Gastroesophageal sphincter (tissue), 4 donors: ENCODE measurements at regions not wholly inside any gene's neighbourhood (a gene's known extent, or its start where the extent isn't known, plus 50 kb on each side); places are given as distances from the start of the nearest gene placed in this dataset.

Experiments used
- ATAC-seq: fragments of 150-250 bp; one replicate; pipeline ENCODE4 v1.9.1; 2016; ENCODE audit warnings: mild to moderate bottlenecking, moderate library complexity
- H3K27ac ChIP-seq, 4 donors: fragments of 200-600 bp; sonication (generic) in 3 of 4; 1 replicate in 3 of 4; 2 replicates in 1 of 4; pipeline ENCODE4 v1.5.1; 2016 to 2019
- H3K27me3 ChIP-seq: fragments of 200-600 bp; sonication (generic); one replicate; pipeline ENCODE4 v1.5.1; 2019
- H3K36me3 ChIP-seq, 2 donors: fragments of 200-600 bp; sonication (generic); one replicate each; pipeline ENCODE4 v1.5.1; 2019; ENCODE audit warnings: control low read depth in 1 of 2
- H3K4me1 ChIP-seq, 3 donors: fragments of 200-600 bp; sonication (generic); 1 replicate in 2 of 3; 2 replicates in 1 of 3; pipeline ENCODE4 v1.5.1; 2016 to 2019; ENCODE audit warnings: control low read depth in 2 of 3
- H3K4me3 ChIP-seq, 2 donors: fragments of 200-600 bp; sonication (generic); one replicate each; pipeline ENCODE4 v1.5.1; 2019; ENCODE audit warnings: mild to moderate bottlenecking in 1 of 2, moderate library complexity in 1 of 2
- H3K9me3 ChIP-seq, 3 donors: fragments of 200-600 bp; sonication (generic); one replicate each; pipeline ENCODE4 v1.5.1; 2017 to 2019; ENCODE audit warnings: control low read depth in 2 of 3
- EP300 ChIP-seq: sonication (generic); formaldehyde crosslinking; IDR thresholded peaks from one replicate; pipeline ENCODE4 v1.6.1; 2017; ENCODE audit warnings: antibody characterized with exemption, mild to moderate bottlenecking
- POLR2A ChIP-seq, 2 donors: fragments of 450-650 bp; IDR thresholded peaks; one replicate each; pipeline ENCODE4 v1.6.1; 2017; ENCODE audit warnings: antibody characterized with exemption in 2 of 2, mild to moderate bottlenecking in 2 of 2, moderate library complexity in 1 of 2
- POLR2AphosphoS5 ChIP-seq: sonication (generic); formaldehyde crosslinking; IDR thresholded peaks from one replicate; pipeline ENCODE4 v1.6.1; 2017; ENCODE audit warnings: antibody characterized with exemption
- WGBS, 2 donors: methylation state at CpG; one replicate each; pipeline ENCODE4 v1.1.5; 2018; ENCODE audit warnings: low coverage in 1 of 2; 5-methylcytosine and 5-hydroxymethylcytosine counted together
- TF ChIP-seq, protein P1 (sequence below), 4 experiments: fragments of 200-600 bp in 2 of 4; fragments of 450-650 bp in 2 of 4; sonication (generic) in 1 of 4; IDR thresholded peaks; one replicate each; pipeline ENCODE4 v1.5.1; 2017 to 2019; ENCODE audit warnings: antibody characterized with exemption in 4 of 4, mild to moderate bottlenecking in 2 of 4, moderate library complexity in 2 of 4

DNA sequence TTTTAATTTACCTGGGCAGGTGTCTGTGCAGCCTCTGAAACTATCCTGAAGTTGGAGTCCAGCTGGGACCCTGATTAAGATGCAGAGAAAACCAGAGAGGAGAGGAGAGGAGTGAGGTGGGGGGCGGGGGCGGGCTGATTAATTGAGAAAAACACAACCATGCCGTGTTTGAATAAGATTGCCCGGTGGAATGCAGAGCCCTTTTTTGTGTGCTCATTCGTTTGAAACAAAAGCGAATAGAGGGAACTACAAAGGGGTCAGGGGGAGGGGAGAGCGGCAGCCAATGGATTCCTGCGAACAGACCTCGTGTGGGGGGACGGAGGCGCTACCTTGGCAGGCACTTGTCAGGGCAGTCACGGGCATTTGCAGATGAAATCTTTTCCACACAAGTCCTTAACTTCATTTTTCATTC is 355.8 kb downstream of the SOX9 start:
- Histone ChIP-seq H3K4me1 (no peaks in the 10 kb centered on the region), H3K9me3 (peaks cover 0 to 26% (median 0%) of the 10 kb centered on the region in 3 donors), H3K4me3 (no peak overlapping the region), H3K36me3 (no peaks in the 10 kb centered on the region), H3K27me3 (peaks cover 58% of the 10 kb centered on the region), H3K27ac (no peak overlapping the region)
- ATAC-seq: no peak
- no peak for TF ChIP-seq EP300
- no peak for TF ChIP-seq POLR2AphosphoS5
- TF ChIP-seq, protein P1, sequence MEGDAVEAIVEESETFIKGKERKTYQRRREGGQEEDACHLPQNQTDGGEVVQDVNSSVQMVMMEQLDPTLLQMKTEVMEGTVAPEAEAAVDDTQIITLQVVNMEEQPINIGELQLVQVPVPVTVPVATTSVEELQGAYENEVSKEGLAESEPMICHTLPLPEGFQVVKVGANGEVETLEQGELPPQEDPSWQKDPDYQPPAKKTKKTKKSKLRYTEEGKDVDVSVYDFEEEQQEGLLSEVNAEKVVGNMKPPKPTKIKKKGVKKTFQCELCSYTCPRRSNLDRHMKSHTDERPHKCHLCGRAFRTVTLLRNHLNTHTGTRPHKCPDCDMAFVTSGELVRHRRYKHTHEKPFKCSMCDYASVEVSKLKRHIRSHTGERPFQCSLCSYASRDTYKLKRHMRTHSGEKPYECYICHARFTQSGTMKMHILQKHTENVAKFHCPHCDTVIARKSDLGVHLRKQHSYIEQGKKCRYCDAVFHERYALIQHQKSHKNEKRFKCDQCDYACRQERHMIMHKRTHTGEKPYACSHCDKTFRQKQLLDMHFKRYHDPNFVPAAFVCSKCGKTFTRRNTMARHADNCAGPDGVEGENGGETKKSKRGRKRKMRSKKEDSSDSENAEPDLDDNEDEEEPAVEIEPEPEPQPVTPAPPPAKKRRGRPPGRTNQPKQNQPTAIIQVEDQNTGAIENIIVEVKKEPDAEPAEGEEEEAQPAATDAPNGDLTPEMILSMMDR (IDR thresholded peaks at IDR 0.05): no peak
- no peak for TF ChIP-seq POLR2A (IDR thresholded peaks at IDR 0.05)
- WGBS, 2 donors: 20 to 34% methylated on average over 1 to 8 of the region's 12 CpGs

DNA sequence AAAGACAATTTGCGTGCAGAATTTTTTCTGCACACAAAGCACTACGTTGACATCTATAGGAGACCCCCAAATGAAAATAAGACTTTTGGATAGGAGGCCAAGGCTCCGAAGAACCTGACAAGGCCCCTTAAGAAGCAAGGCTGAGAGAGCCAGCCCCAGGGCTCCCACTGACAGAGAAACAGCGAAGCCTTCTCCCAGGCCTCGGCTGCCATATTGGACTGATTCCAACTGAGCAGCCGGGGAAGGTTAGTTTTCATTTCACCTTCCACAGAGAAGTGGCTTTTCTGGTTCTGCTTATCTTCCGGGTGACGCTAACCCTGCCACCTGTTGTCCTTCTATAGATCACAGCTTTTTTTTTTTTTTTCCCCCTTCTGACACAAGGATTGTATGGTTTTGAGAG is 356.7 kb downstream of the SOX9 start:
- Histone ChIP-seq H3K4me1 (no peaks in the 10 kb centered on the region), H3K36me3 (no peaks in the 10 kb centered on the region), H3K27ac (no peak overlapping the region), H3K27me3 (peaks cover 64% of the 10 kb centered on the region), H3K4me3 (no peak overlapping the region), H3K9me3 (peaks cover 0 to 26% (median 0%) of the 10 kb centered on the region in 3 donors)
- 60 to 66% methylated on average over 4 to 6 of the region's 8 CpGs for WGBS, 2 donors
- TF ChIP-seq, protein P1 (IDR thresholded peaks at IDR 0.05): no peak
- no peak for ATAC-seq

DNA sequence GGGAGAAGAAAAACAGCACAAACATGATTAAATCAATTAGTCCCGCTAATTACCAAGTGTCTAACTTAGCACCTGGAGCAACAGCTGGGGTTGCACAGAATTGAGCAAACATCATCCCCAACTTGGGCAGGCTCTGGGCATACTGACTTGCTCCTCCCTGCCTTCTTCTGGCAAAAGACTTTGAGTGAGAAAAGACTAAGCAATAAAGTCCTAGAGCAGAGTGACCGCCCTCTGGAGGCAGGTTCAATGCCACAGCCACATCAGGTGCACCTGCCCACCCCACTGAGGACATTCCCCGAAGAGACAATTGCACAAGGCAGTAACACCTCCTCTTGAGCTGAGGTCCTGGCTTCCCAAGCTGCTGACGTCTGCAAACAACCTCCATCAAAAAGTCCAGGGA is 358.3 kb downstream of the SOX9 start:
- no peak for ATAC-seq
- H3K4me3 ChIP-seq: no peak overlapping the region
- TF ChIP-seq, protein P1 (IDR thresholded peaks at IDR 0.05): no peak
- no peak for TF ChIP-seq POLR2A (IDR thresholded peaks at IDR 0.05)
- no peak for TF ChIP-seq POLR2AphosphoS5
- TF ChIP-seq EP300: no peak
- 67 to 73% methylated on average over 3 to 4 of the region's 4 CpGs for WGBS, 2 donors
- no peaks in the 10 kb centered on the region for H3K36me3 ChIP-seq
- peaks cover 0 to 22% (median 0%) of the 10 kb centered on the region in 3 donors for H3K9me3 ChIP-seq
- no peaks in the 10 kb centered on the region for H3K4me1 ChIP-seq
- H3K27ac ChIP-seq: no peak overlapping the region
- H3K27me3 ChIP-seq: peaks cover 66% of the 10 kb centered on the region

DNA sequence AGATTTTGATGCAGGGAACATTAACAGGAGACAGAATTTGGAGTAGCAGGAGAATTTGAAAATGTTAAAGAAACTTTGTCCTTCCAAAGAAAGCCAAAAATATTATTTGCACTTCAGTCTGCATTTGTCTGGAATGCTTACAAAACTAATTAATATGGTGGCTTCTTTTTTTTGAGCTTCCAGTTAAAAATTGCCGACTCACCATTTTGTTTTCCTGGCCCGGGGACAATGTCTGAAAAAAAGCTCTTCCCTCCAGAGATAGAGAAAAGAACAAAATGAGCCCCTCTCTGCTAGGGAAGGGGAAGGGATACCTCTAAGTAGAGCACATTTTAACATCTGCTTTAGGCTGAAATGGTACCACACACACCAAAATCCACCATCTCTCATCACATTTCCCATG is 360.8 kb downstream of the SOX9 start:
- Histone ChIP-seq H3K4me1 (no peaks in the 10 kb centered on the region), H3K27ac (no peak overlapping the region), H3K36me3 (no peaks in the 10 kb centered on the region), H3K27me3 (peaks cover 69% of the 10 kb centered on the region), H3K9me3 (no peaks in the 10 kb centered on the region), H3K4me3 (no peak overlapping the region)
- TF ChIP-seq EP300: no peak
- TF ChIP-seq POLR2AphosphoS5: no peak
- TF ChIP-seq POLR2A (IDR thresholded peaks at IDR 0.05): no peak
- TF ChIP-seq, protein P1 (IDR thresholded peaks at IDR 0.05): no peak
- ATAC-seq: no peak
- WGBS, 2 donors: 78 to 80% methylated on average over 2 of the region's 2 CpGs

DNA sequence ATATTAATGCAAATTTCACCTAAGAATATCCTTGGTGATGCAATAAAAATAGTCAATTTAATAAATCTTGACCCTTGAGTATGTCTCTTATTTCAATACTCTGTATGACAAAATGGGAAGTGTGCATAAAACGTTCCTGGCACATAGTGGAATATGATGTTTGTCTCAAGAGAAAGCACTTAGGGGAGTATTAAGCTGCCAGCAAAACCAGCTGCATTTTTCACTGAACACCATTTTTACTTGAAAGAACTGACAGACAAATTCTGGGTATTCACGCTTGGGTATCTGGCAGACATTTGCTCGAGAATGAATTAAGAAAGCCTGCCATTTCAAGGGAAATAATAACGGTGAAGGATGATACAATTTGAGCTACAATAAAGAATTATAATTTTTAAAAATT is 364.8 kb downstream of the SOX9 start:
- Histone ChIP-seq H3K27ac (no peak overlapping the region), H3K4me1 (no peaks in the 10 kb centered on the region), H3K4me3 (no peak overlapping the region), H3K36me3 (no peaks in the 10 kb centered on the region), H3K27me3 (peaks cover 41% of the 10 kb centered on the region), H3K9me3 (peaks cover 0 to 4% (median 0%) of the 10 kb centered on the region in 3 donors)
- no peak for ATAC-seq
- TF ChIP-seq, protein P1 (IDR thresholded peaks at IDR 0.05): no peak
- TF ChIP-seq POLR2A (IDR thresholded peaks at IDR 0.05) (no peak), EP300 (no peak), POLR2AphosphoS5 (no peak)
- 40 to 61% methylated on average over 3 to 4 of the region's 4 CpGs for WGBS, 2 donors
